H1 (cell line): ENCODE measurements at regions not wholly inside any gene's neighbourhood (a gene's known extent, or its start where the extent isn't known, plus 50 kb on each side); places are given as distances from the start of the nearest gene placed in this dataset.

Experiments used
- GABPA ChIP-seq: IDR thresholded peaks from 2 replicates; pipeline ENCODE4 v1.6.1; 2011; ENCODE audit warnings: mild to moderate bottlenecking, low read length, moderate library complexity, borderline replicate concordance; ENCODE audit not compliant: insufficient read depth
- HDAC2 ChIP-seq, 2 experiments: fragments of 300-600 bp in 1 of 2; sonication (generic) in 1 of 2; IDR thresholded peaks; 2 replicates each; pipeline ENCODE4 v1.6.1; 2011 to 2012; ENCODE audit warnings: low read depth in 2 of 2, low read length in 2 of 2, mild to moderate bottlenecking in 2 of 2, moderate library complexity in 2 of 2, borderline replicate concordance in 1 of 2, inconsistent platforms in 1 of 2
- RNF2 ChIP-seq: fragments of 200-900, 300-1000 bp; sonication (generic); IDR thresholded peaks from 2 replicates; pipeline ENCODE4 v1.7.1; 2016; ENCODE audit warnings: borderline replicate concordance, low read depth, mild to moderate bottlenecking, antibody characterized with exemption, low read length; ENCODE audit not compliant: poor library complexity, severe bottlenecking; ENCODE audit errors: missing control alignments
- SAP30 ChIP-seq: fragments of 300-600 bp; sonication (generic); IDR thresholded peaks from 2 replicates; pipeline ENCODE4 v1.7.1; 2012; ENCODE audit warnings: low read length, moderate library complexity, mild to moderate bottlenecking, inconsistent platforms; ENCODE audit not compliant: insufficient read depth, insufficient replicate concordance

- no peak for TF ChIP-seq HDAC2 (IDR thresholded peaks at IDR 0.05; ENCODE audit: borderline replicate concordance in 1 of 2, low read depth in 2 of 2, low read length in 2 of 2)
- no peak for TF ChIP-seq GABPA
- TF ChIP-seq RNF2 = no peak
- TF ChIP-seq SAP30 = no peak
Measured at GRCh38 chr10:10902951-10903350, 114.7 kb upstream of the CELF2 start (continued).
